ENCODE measurements at regions not wholly inside any gene's neighbourhood (a gene's known extent, or its start where the extent isn't known, plus 50 kb on each side); places are given as distances from the start of the nearest gene placed in this dataset.

GRCh38 chr7:25617214-25617613, 388.9 kb upstream of the NPVF start:
- no peaks in the 10 kb centered on the region for H3K36me3 Mint-ChIP-seq (ENCODE audit: low read depth, unreplicated experiment)
- TF ChIP-seq, protein P1, sequence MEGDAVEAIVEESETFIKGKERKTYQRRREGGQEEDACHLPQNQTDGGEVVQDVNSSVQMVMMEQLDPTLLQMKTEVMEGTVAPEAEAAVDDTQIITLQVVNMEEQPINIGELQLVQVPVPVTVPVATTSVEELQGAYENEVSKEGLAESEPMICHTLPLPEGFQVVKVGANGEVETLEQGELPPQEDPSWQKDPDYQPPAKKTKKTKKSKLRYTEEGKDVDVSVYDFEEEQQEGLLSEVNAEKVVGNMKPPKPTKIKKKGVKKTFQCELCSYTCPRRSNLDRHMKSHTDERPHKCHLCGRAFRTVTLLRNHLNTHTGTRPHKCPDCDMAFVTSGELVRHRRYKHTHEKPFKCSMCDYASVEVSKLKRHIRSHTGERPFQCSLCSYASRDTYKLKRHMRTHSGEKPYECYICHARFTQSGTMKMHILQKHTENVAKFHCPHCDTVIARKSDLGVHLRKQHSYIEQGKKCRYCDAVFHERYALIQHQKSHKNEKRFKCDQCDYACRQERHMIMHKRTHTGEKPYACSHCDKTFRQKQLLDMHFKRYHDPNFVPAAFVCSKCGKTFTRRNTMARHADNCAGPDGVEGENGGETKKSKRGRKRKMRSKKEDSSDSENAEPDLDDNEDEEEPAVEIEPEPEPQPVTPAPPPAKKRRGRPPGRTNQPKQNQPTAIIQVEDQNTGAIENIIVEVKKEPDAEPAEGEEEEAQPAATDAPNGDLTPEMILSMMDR (IDR thresholded peaks at IDR 0.05; ENCODE audit: unreplicated experiment): no peak
- peaks cover 24% of the 10 kb centered on the region for H3K4me1 Mint-ChIP-seq (ENCODE audit: unreplicated experiment)
- H3K4me3 Mint-ChIP-seq (ENCODE audit: unreplicated experiment): no peak overlapping the region
- DNase-seq (ENCODE audit: low spot score): no peak
- H3K27me3 Mint-ChIP-seq (ENCODE audit: unreplicated experiment): peaks cover 2% of the 10 kb centered on the region
- no peaks in the 10 kb centered on the region for H3K9me3 Mint-ChIP-seq (ENCODE audit: unreplicated experiment)
- H3K27ac Mint-ChIP-seq (ENCODE audit: unreplicated experiment): no peak overlapping the region

DNA sequence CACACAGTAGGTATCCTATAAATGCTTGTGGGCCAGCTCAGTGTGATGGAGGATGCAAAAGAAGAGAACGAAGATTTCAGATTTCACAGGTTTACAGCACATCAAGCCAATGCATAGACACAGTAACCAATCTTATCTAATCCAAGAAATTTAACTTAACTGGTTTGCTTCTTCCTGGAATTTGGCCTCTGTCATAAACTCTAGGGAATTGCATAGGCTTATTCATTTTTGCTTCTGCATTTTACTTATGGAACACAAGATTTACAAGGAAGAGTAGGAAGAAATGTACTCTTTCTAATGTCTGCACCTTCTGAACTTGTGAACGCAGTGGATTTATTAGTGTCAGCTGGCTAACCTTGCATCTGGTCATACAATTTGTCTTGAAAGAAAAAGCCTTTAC, 389.4 kb upstream of the NPVF start:
- no peak for DNase-seq (ENCODE audit: low spot score)
- TF ChIP-seq, protein P1 (IDR thresholded peaks at IDR 0.05; ENCODE audit: unreplicated experiment): no peak
- H3K4me3 Mint-ChIP-seq (ENCODE audit: unreplicated experiment): no peak overlapping the region
- H3K27me3 Mint-ChIP-seq (ENCODE audit: unreplicated experiment): peaks cover 2% of the 10 kb centered on the region
- no peak overlapping the region for H3K27ac Mint-ChIP-seq (ENCODE audit: unreplicated experiment)
- no peaks in the 10 kb centered on the region for H3K9me3 Mint-ChIP-seq (ENCODE audit: unreplicated experiment)
- peaks cover 24% of the 10 kb centered on the region for H3K4me1 Mint-ChIP-seq (ENCODE audit: unreplicated experiment)
- no peaks in the 10 kb centered on the region for H3K36me3 Mint-ChIP-seq (ENCODE audit: low read depth, unreplicated experiment)

- H3K27me3 Mint-ChIP-seq (ENCODE audit: unreplicated experiment): peaks cover 2% of the 10 kb centered on the region
- H3K27ac Mint-ChIP-seq (ENCODE audit: unreplicated experiment): no peak overlapping the region
- TF ChIP-seq, protein P1 (IDR thresholded peaks at IDR 0.05; ENCODE audit: unreplicated experiment): no peak
- no peaks in the 10 kb centered on the region for H3K9me3 Mint-ChIP-seq (ENCODE audit: unreplicated experiment)
- no peak for DNase-seq (ENCODE audit: low spot score)
- peaks cover 21% of the 10 kb centered on the region for H3K4me1 Mint-ChIP-seq (ENCODE audit: unreplicated experiment)
- H3K36me3 Mint-ChIP-seq (ENCODE audit: low read depth, unreplicated experiment): no peaks in the 10 kb centered on the region
- no peak overlapping the region for H3K4me3 Mint-ChIP-seq (ENCODE audit: unreplicated experiment)
Measured at GRCh38 chr7:25619381-25619780, 391.1 kb upstream of the NPVF start.

- no peak overlapping the region for H3K4me3 Mint-ChIP-seq (ENCODE audit: unreplicated experiment)
- peaks cover 2% of the 10 kb centered on the region for H3K27me3 Mint-ChIP-seq (ENCODE audit: unreplicated experiment)
- peaks cover 18% of the 10 kb centered on the region for H3K4me1 Mint-ChIP-seq (ENCODE audit: unreplicated experiment)
- H3K36me3 Mint-ChIP-seq (ENCODE audit: low read depth, unreplicated experiment): no peaks in the 10 kb centered on the region
- H3K9me3 Mint-ChIP-seq (ENCODE audit: unreplicated experiment): no peaks in the 10 kb centered on the region
- DNase-seq (ENCODE audit: low spot score): no peak
- TF ChIP-seq, protein P1 (IDR thresholded peaks at IDR 0.05; ENCODE audit: unreplicated experiment): no peak
- H3K27ac Mint-ChIP-seq (ENCODE audit: unreplicated experiment): no peak overlapping the region
Measured at GRCh38 chr7:25619963-25620799, 391.9 kb upstream of the NPVF start.

- no peaks in the 10 kb centered on the region for H3K36me3 Mint-ChIP-seq (ENCODE audit: low read depth, unreplicated experiment)
- no peaks in the 10 kb centered on the region for H3K9me3 Mint-ChIP-seq (ENCODE audit: unreplicated experiment)
- TF ChIP-seq, protein P1 (IDR thresholded peaks at IDR 0.05; ENCODE audit: unreplicated experiment): no peak
- H3K4me1 Mint-ChIP-seq (ENCODE audit: unreplicated experiment): peaks cover 15% of the 10 kb centered on the region
- H3K27me3 Mint-ChIP-seq (ENCODE audit: unreplicated experiment): peaks cover 2% of the 10 kb centered on the region
- H3K27ac Mint-ChIP-seq (ENCODE audit: unreplicated experiment): no peak overlapping the region
- no peak overlapping the region for H3K4me3 Mint-ChIP-seq (ENCODE audit: unreplicated experiment)
- no peak for DNase-seq (ENCODE audit: low spot score)
Measured at GRCh38 chr7:25621993-25622392, 393.7 kb upstream of the NPVF start.
